ENCODE measurements at regions not wholly inside any gene's neighbourhood (a gene's known extent, or its start where the extent isn't known, plus 50 kb on each side); places are given as distances from the start of the nearest gene placed in this dataset.
"Not testable (repeated sequence)": the region's sequence is repeated elsewhere in the genome, so short reads cannot be mapped to it uniquely, and the experiment has no call there.

DNA sequence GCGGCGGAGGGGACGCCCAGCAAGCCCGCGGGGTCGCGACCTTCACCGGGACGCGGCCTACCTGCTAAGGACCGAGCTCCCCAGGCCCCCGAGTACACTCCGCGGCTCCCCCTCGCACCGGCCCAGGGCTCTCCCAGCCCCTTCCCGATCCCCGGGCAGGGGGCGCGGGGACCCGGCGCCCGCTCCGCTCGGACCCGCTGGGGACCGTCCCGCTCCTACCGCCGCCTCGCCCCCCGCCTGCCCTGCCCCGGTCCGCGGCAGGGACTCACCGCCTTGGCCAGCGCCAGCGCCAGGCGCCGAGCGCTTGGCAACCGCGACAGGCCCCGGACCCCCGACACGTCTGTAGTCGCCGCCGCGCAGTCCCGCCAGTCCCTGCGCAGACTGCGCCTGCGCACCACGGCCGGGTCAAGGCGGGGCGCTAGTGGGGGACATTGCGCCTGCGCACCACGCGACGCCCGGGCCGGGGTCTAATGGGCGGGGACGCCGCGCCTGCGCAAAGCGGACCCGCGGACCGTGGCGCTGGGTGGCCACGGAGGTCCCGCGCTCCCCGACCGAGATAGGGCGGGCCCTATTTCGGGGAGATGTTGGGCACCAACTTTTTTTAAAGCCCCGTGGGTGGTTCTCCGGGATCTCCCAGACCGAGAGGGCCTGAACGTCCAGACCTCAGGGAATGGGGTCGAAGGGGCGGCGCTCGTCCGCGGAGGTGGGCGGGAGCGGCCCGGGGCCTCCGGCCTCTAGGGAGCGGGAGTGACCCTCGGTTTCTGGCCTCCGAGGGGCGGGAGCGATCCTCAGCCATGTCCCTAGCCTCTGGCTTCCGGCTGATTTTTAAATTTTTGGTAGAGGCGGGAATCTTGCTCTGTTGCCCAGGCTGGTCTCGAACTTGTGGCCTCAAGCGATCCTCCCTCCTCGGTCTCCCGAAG lies 81.8 kb upstream of the TNK2 start:
- H3K27ac ChIP-seq (ENCODE audit: low read depth, low read length) = peak overlapping the region; percentile 72

DNA sequence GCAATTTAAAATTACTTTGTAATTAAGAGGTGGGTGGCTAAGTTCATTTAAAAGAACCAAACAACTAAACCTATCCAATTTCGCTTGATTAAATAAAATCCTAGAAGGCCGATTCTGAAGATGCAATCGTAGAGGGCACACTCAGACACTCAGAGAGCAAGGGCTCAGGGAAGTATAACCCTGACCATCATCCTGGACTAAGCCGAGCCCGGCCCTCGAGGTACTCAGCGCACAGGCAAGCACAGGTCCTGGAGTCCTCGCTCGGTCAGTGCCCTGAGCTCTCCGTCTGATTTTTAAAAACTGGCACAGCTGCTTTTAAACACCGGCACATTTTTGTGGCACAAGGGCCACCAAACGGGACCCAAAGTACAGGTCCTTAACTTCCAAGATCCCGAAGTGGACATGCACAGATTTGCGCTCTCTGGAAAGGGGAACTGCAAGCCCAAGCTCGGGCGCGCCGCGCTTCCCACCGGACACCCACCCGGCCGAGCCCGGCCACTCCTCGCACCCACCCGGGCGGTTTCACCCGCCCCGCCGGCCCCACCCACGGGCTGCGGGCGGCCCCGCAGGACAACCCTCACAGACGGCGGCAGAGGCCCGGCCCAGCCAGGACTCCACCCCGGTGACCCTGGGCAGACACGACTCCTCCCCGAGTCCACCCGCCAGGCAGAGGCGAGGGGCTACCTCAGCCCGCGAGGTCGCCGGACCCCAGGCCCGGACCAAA lies 81.0 kb upstream of the TNK2 start:
- H3K79me2 ChIP-seq (ENCODE audit: insufficient read depth, low read length); H2AFZ ChIP-seq (ENCODE audit: low read depth, low read length, poor library complexity, severe bottlenecking); H4K20me1 ChIP-seq (ENCODE audit: insufficient read depth); H3K36me3 ChIP-seq (ENCODE audit: control insufficient read depth in 1 of 2, insufficient read depth in 2 of 2, low read length in 2 of 2); POLR2A ChIA-PET; H3K9me2 ChIP-seq (ENCODE audit: insufficient read depth); intact Hi-C loops (cut with micrococcal nuclease); RAD21 ChIA-PET (ENCODE audit: low non-redundant PET in 1 of 2, low total read pairs in 2 of 2, uncharacterized antibody in 2 of 2, unreplicated experiment in 2 of 2); H3K9me3 ChIP-seq (ENCODE audit: control insufficient read depth in 1 of 2, insufficient read depth in 1 of 2, low read depth in 1 of 2, low read length in 2 of 2); CTCF ChIA-PET; H3K4me1 ChIP-seq (ENCODE audit: control insufficient read depth in 1 of 2, insufficient read depth in 2 of 2, low read length in 2 of 2); H3K27me3 ChIP-seq (ENCODE audit: insufficient read depth, low read length); DNase-seq (ENCODE audit: low read depth, low spot score): not testable (repeated sequence)
- ATAC-seq = peak; percentile 52
- peak overlapping the region; percentile 72; the same call in 1 of the 2 replicates for H3K27ac ChIP-seq (ENCODE audit: low read depth, low read length)
- H3K4me3 ChIP-seq (replicated peaks in 1 of 2; ENCODE audit: low read depth in 1 of 2, low read length in 2 of 2) = peak overlapping the region; percentile 49 to 65
- peak overlapping the region; percentile 83 for H3K4me2 ChIP-seq (ENCODE audit: low read length)
- BruUV-seq (replicated peaks) = TSS peak; percentile 78
- H3K9ac ChIP-seq (ENCODE audit: low read length) = peak overlapping the region; percentile 75

More for the DNA sequence above, 81.8 kb upstream of the TNK2 start:
- peak overlapping the region; percentile 83 for H3K4me2 ChIP-seq (ENCODE audit: low read length)
- peak overlapping the region; percentile 65 for H3K4me3 ChIP-seq (replicated peaks in 1 of 2; ENCODE audit: low read depth in 1 of 2, low read length in 2 of 2)
- peak; percentile 89 for ATAC-seq
- peak overlapping the region; percentile 75 for H3K9ac ChIP-seq (ENCODE audit: low read length)
- DNase-seq (ENCODE audit: low read depth, low spot score) = peak; percentile 49
- H4K20me1 ChIP-seq (ENCODE audit: insufficient read depth); RAD21 ChIA-PET (ENCODE audit: low non-redundant PET in 1 of 2, low total read pairs in 2 of 2, uncharacterized antibody in 2 of 2, unreplicated experiment in 2 of 2); POLR2A ChIA-PET; H3K27me3 ChIP-seq (ENCODE audit: insufficient read depth, low read length); H3K9me3 ChIP-seq (ENCODE audit: control insufficient read depth in 1 of 2, insufficient read depth in 1 of 2, low read depth in 1 of 2, low read length in 2 of 2); H3K36me3 ChIP-seq (ENCODE audit: control insufficient read depth in 1 of 2, insufficient read depth in 2 of 2, low read length in 2 of 2); intact Hi-C loops (cut with micrococcal nuclease); H3K79me2 ChIP-seq (ENCODE audit: insufficient read depth, low read length); H3K4me1 ChIP-seq (ENCODE audit: control insufficient read depth in 1 of 2, insufficient read depth in 2 of 2, low read length in 2 of 2); H3K9me2 ChIP-seq (ENCODE audit: insufficient read depth); CTCF ChIA-PET: not testable (repeated sequence)
- TF ChIP-seq POLR2A (IDR thresholded peaks at IDR 0.05; ENCODE audit: borderline replicate concordance, extremely low read depth, insufficient read depth, insufficient read length) (peak; percentile 38), POLR2AphosphoS5 (IDR thresholded peaks at IDR 0.05; ENCODE audit: low read depth, low read length) (peak; percentile 88), TCF7L2 (IDR thresholded peaks at IDR 0.05; ENCODE audit: borderline replicate concordance, extremely low read depth, insufficient read depth, insufficient read length) (peak; percentile 67), ZFX (IDR thresholded peaks at IDR 0.05) (peak; percentile 25; the same call in 1 of the 2 replicates)
- peak overlapping the region; percentile 68 for H2AFZ ChIP-seq (ENCODE audit: low read depth, low read length, poor library complexity, severe bottlenecking)
- BruUV-seq (replicated peaks) = TSS peak; percentile 91

DNA sequence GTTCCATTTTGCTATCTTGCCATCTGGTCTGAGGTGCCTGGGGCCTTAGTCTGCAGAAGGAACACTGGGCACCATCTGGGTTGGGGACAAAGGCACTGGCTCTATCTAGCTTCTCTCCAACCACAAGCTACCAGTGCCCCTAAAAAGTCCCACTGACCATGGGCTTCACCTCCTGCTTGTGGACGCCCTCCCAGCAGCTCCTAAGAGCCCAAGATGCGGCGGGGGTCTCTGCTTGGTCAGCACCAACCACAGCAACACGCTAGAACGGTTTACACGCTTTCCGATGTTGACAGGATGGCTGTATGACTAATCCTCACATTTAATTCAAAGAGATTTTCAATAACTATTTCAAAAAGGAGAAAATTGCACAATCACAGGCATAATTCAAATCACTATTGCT lies 80.4 kb upstream of the TNK2 start:
- intact Hi-C loops (cut with micrococcal nuclease) = not testable (repeated sequence)

DNA sequence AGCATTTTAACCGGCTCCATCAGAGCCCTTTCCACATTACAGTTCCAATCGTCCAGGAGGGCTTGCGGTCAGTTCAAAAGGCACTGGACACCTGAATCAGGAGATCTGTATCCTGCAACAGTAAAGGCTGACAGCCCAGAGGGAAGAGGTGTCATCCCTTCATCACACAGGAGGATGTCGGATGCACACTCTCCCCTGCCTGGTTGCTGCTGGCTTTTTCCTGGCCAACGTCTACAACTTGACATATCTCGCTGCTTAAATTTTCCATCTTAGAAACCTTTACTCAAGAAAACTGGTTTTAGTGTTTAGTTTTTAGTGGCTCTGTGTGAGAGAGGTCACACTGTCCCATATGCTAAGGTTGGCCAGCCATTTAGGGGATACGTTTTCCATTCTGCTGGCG lies 78.7 kb upstream of the TNK2 start:
- ATAC-seq; H3K9me2 ChIP-seq (ENCODE audit: insufficient read depth); H3K36me3 ChIP-seq (ENCODE audit: control insufficient read depth in 1 of 2, insufficient read depth in 2 of 2, low read length in 2 of 2); H3K9me3 ChIP-seq (ENCODE audit: control insufficient read depth in 1 of 2, insufficient read depth in 1 of 2, low read depth in 1 of 2, low read length in 2 of 2); RAD21 ChIA-PET (ENCODE audit: low non-redundant PET in 1 of 2, low total read pairs in 2 of 2, uncharacterized antibody in 2 of 2, unreplicated experiment in 2 of 2); DNase-seq (ENCODE audit: low read depth, low spot score); H3K9ac ChIP-seq (ENCODE audit: low read length); BruUV-seq (replicated peaks); H3K4me1 ChIP-seq (ENCODE audit: control insufficient read depth in 1 of 2, insufficient read depth in 2 of 2, low read length in 2 of 2); H2AFZ ChIP-seq (ENCODE audit: low read depth, low read length, poor library complexity, severe bottlenecking); H3K4me3 ChIP-seq (replicated peaks in 1 of 2; ENCODE audit: low read depth in 1 of 2, low read length in 2 of 2); POLR2A ChIA-PET; H3K79me2 ChIP-seq (ENCODE audit: insufficient read depth, low read length); CTCF ChIA-PET; H3K27ac ChIP-seq (ENCODE audit: low read depth, low read length); H4K20me1 ChIP-seq (ENCODE audit: insufficient read depth); H3K27me3 ChIP-seq (ENCODE audit: insufficient read depth, low read length); H3K4me2 ChIP-seq (ENCODE audit: low read length); intact Hi-C loops (cut with micrococcal nuclease): not testable (repeated sequence)

More for the DNA sequence above, 80.4 kb upstream of the TNK2 start:
- H3K4me2 ChIP-seq (ENCODE audit: low read length) = peak overlapping the region; percentile 49
- H4K20me1 ChIP-seq (ENCODE audit: insufficient read depth); DNase-seq (ENCODE audit: low read depth, low spot score); POLR2A ChIA-PET; H3K36me3 ChIP-seq (ENCODE audit: control insufficient read depth in 1 of 2, insufficient read depth in 2 of 2, low read length in 2 of 2); H3K27ac ChIP-seq (ENCODE audit: low read depth, low read length); H3K4me1 ChIP-seq (ENCODE audit: control insufficient read depth in 1 of 2, insufficient read depth in 2 of 2, low read length in 2 of 2); ATAC-seq; H3K9me3 ChIP-seq (ENCODE audit: control insufficient read depth in 1 of 2, insufficient read depth in 1 of 2, low read depth in 1 of 2, low read length in 2 of 2); H2AFZ ChIP-seq (ENCODE audit: low read depth, low read length, poor library complexity, severe bottlenecking); H3K9me2 ChIP-seq (ENCODE audit: insufficient read depth); BruUV-seq (replicated peaks); CTCF ChIA-PET; H3K79me2 ChIP-seq (ENCODE audit: insufficient read depth, low read length); RAD21 ChIA-PET (ENCODE audit: low non-redundant PET in 1 of 2, low total read pairs in 2 of 2, uncharacterized antibody in 2 of 2, unreplicated experiment in 2 of 2); H3K9ac ChIP-seq (ENCODE audit: low read length); H3K27me3 ChIP-seq (ENCODE audit: insufficient read depth, low read length): not testable (repeated sequence)
- peak overlapping the region; percentile 16 to 28; a peak in 2 of 4 replicates for H3K4me3 ChIP-seq (replicated peaks in 1 of 2; ENCODE audit: low read depth in 1 of 2, low read length in 2 of 2)

All from HCT116 (cell line).